Upper lobe of left lung (tissue), 6 donors: ENCODE measurements at regions not wholly inside any gene's neighbourhood (a gene's known extent, or its start where the extent isn't known, plus 50 kb on each side); places are given as distances from the start of the nearest gene placed in this dataset.

ENCODE experiments used
- ATAC-seq, 2 donors: fragments of 200-7000 bp; cut with Tn5 transposase; one replicate each; pipeline ENCODE4 v1.9.1; 2022; ENCODE audit warnings: mild to moderate bottlenecking in 2 of 2, moderate library complexity in 2 of 2; ENCODE audit not compliant: low FRiP score in 2 of 2
- DNase-seq, 2 donors: peaks; one replicate each; pipeline ENCODE4 v3.0.0-alpha.2; 2019 to 2020
- H3K27ac ChIP-seq, 4 donors: fragments of 200-600 bp; sonication (generic); one replicate each; pipeline ENCODE4 v1.5.1; 2016 to 2019
- H3K27me3 ChIP-seq, 4 donors: fragments of 200-600 bp; sonication (generic); one replicate each; pipeline ENCODE4 v1.5.1; 2017 to 2019
- H3K36me3 ChIP-seq, 4 donors: fragments of 200-600 bp; sonication (generic); one replicate each; pipeline ENCODE4 v1.5.1; 2016 to 2019
- H3K4me1 ChIP-seq, 4 donors: fragments of 200-600 bp; sonication (generic); one replicate each; pipeline ENCODE4 v1.5.1; 2018 to 2019
- H3K4me3 ChIP-seq, 4 donors: fragments of 200-600 bp; sonication (generic); one replicate each; pipeline ENCODE4 v1.5.1; 2017 to 2019; ENCODE audit warnings: mild to moderate bottlenecking in 2 of 4, moderate library complexity in 1 of 4
- H3K9me3 ChIP-seq, 4 donors: fragments of 200-600 bp; sonication (generic); one replicate each; pipeline ENCODE4 v1.5.1; 2018 to 2019
- CTCF ChIP-seq, 6 experiments: fragments of 450-650 bp in 4 of 6; fragments of 200-600 bp in 2 of 6; sonication (generic) in 2 of 6; IDR thresholded peaks; one replicate each; pipeline ENCODE4 v1.5.1; 2016 to 2019; ENCODE audit warnings: antibody characterized with exemption in 6 of 6
- EP300 ChIP-seq, 4 donors: sonication (generic); formaldehyde crosslinking; IDR thresholded peaks; one replicate each; pipeline ENCODE4 v1.5.1; 2017; ENCODE audit warnings: antibody characterized with exemption in 4 of 4, control low read depth in 2 of 4
- POLR2A ChIP-seq, 4 donors: fragments of 450-650 bp; IDR thresholded peaks; one replicate each; pipeline ENCODE4 v1.5.1; 2016 to 2017; ENCODE audit warnings: antibody characterized with exemption in 4 of 4, mild to moderate bottlenecking in 2 of 4
- POLR2AphosphoS5 ChIP-seq, 2 donors: sonication (generic); formaldehyde crosslinking; IDR thresholded peaks; one replicate each; pipeline ENCODE4 v1.5.1; 2017; ENCODE audit warnings: antibody characterized with exemption in 2 of 2
- WGBS, 2 donors: methylation state at CpG; one replicate each; pipeline ENCODE4 v1.1.5; 2017 to 2018; 5-methylcytosine and 5-hydroxymethylcytosine counted together
- donor health status: DM: no; HTN: no; CAD: no; lungs with moderate emphysema.
- donor health status: DM: no; HTN: yes; CAD: no; lungs with severe emphysema.

- DNase-seq (no peak), ATAC-seq (no peak)
- no peak for TF ChIP-seq POLR2AphosphoS5 (IDR thresholded peaks at IDR 0.05)
- TF ChIP-seq EP300 (IDR thresholded peaks at IDR 0.05): no peak
- no peak for TF ChIP-seq CTCF (IDR thresholded peaks at IDR 0.05)
- no peaks in the 10 kb centered on the region for H3K36me3 ChIP-seq
- WGBS, 2 donors: 75 to 83% methylated on average over 4 of the region's 4 CpGs
- no peaks in the 10 kb centered on the region for H3K27me3 ChIP-seq
- H3K4me1 ChIP-seq: no peaks in the 10 kb centered on the region
- no peaks in the 10 kb centered on the region for H3K9me3 ChIP-seq
- H3K4me3 ChIP-seq: no peak overlapping the region
- no peak overlapping the region for H3K27ac ChIP-seq
Measured at GRCh38 chr2:13596233-13596632, 879.5 kb downstream of the TRIB2 start.

- DNase-seq (no peak), ATAC-seq (no peak)
- Histone ChIP-seq H3K4me1 (no peaks in the 10 kb centered on the region), H3K27ac (no peak overlapping the region), H3K9me3 (no peaks in the 10 kb centered on the region), H3K27me3 (no peaks in the 10 kb centered on the region), H3K36me3 (no peaks in the 10 kb centered on the region), H3K4me3 (no peak overlapping the region)
- WGBS, 2 donors: 76 to 79% methylated on average over 2 of the region's 2 CpGs
- TF ChIP-seq POLR2A (IDR thresholded peaks at IDR 0.05): no peak
Measured at GRCh38 chr2:13597176-13597575, 880.4 kb downstream of the TRIB2 start.

GRCh38 chr2:13601506-13601905 is 884.8 kb downstream of the TRIB2 start:
- no peak for DNase-seq
- 73 to 81% methylated on average over 2 of the region's 2 CpGs for WGBS, 2 donors
- H3K27me3 ChIP-seq: no peaks in the 10 kb centered on the region
- H3K36me3 ChIP-seq: no peaks in the 10 kb centered on the region
- no peak for ATAC-seq
- TF ChIP-seq EP300 (IDR thresholded peaks at IDR 0.05): no peak
- TF ChIP-seq POLR2A (IDR thresholded peaks at IDR 0.05): no peak
- no peak for TF ChIP-seq CTCF (IDR thresholded peaks at IDR 0.05)
- TF ChIP-seq POLR2AphosphoS5 (IDR thresholded peaks at IDR 0.05): no peak
- H3K9me3 ChIP-seq: no peaks in the 10 kb centered on the region
- no peaks in the 10 kb centered on the region for H3K4me1 ChIP-seq
- H3K4me3 ChIP-seq: no peak overlapping the region
- H3K27ac ChIP-seq: no peak overlapping the region

- no peaks in the 10 kb centered on the region for H3K36me3 ChIP-seq
- H3K4me3 ChIP-seq: no peak overlapping the region
- H3K4me1 ChIP-seq: no peaks in the 10 kb centered on the region
- no peak for DNase-seq
- no peaks in the 10 kb centered on the region for H3K27me3 ChIP-seq
- ATAC-seq: no peak
- no peak for TF ChIP-seq POLR2A (IDR thresholded peaks at IDR 0.05)
- no peak for TF ChIP-seq EP300 (IDR thresholded peaks at IDR 0.05)
- TF ChIP-seq CTCF (IDR thresholded peaks at IDR 0.05): no peak
- TF ChIP-seq POLR2AphosphoS5 (IDR thresholded peaks at IDR 0.05): no peak
- H3K9me3 ChIP-seq: no peaks in the 10 kb centered on the region
- WGBS, 2 donors: 68 to 87% methylated on average over 8 to 9 of the region's 9 CpGs
- no peak overlapping the region for H3K27ac ChIP-seq
Measured at GRCh38 chr2:13604951-13605661, 888.4 kb downstream of the TRIB2 start.

- H3K36me3 ChIP-seq: no peaks in the 10 kb centered on the region
- ATAC-seq: no peak
- H3K4me1 ChIP-seq: no peaks in the 10 kb centered on the region
- no peak overlapping the region for H3K27ac ChIP-seq
- TF ChIP-seq POLR2AphosphoS5 (IDR thresholded peaks at IDR 0.05): no peak
- TF ChIP-seq CTCF (IDR thresholded peaks at IDR 0.05): no peak
- TF ChIP-seq POLR2A (IDR thresholded peaks at IDR 0.05): no peak
- TF ChIP-seq EP300 (IDR thresholded peaks at IDR 0.05): no peak
- no peaks in the 10 kb centered on the region for H3K27me3 ChIP-seq
- 48 to 65% methylated on average over 2 of the region's 2 CpGs for WGBS, 2 donors
- DNase-seq: no peak
- H3K9me3 ChIP-seq: no peaks in the 10 kb centered on the region
- no peak overlapping the region for H3K4me3 ChIP-seq
Measured at GRCh38 chr2:13607139-13607538, 890.4 kb downstream of the TRIB2 start.
